ENCODE measurements at regions not wholly inside any gene's neighbourhood (a gene's known extent, or its start where the extent isn't known, plus 50 kb on each side); places are given as distances from the start of the nearest gene placed in this dataset.

GRCh38 chr13:44765001-44765471 is 188.9 kb upstream of the TSC22D1 start:
- DNase-seq (ENCODE audit: low read depth, low spot score): no peak
- POLR2A ChIA-PET: interaction anchor here (0.7 kb wide), 1 partner anchor 96 kb away, joined by 5 read pairs; no protein-coding TSS in a partner anchor
- CTCF ChIA-PET: no interaction called here
- no peak overlapping the region for H3K4me3 ChIP-seq (ENCODE audit: low read depth, low read length)
- no peak for TF ChIP-seq CTCF (IDR thresholded peaks at IDR 0.05; ENCODE audit: insufficient read depth, low read length, missing control alignments)

- POLR2A ChIA-PET: no interaction called here
- no peak for DNase-seq (ENCODE audit: low read depth, low spot score)
- H3K4me3 ChIP-seq (ENCODE audit: low read depth, low read length): no peak overlapping the region
- CTCF ChIA-PET: no interaction called here
- TF ChIP-seq CTCF (IDR thresholded peaks at IDR 0.05; ENCODE audit: insufficient read depth, low read length, missing control alignments): no peak
Measured at GRCh38 chr13:44764302-44764692, 188.2 kb upstream of the TSC22D1 start.

GRCh38 chr13:44763615-44764301 is 187.6 kb upstream of the TSC22D1 start:
- no peak overlapping the region for H3K4me3 ChIP-seq (ENCODE audit: low read depth, low read length)
- POLR2A ChIA-PET: no interaction called here
- CTCF ChIA-PET: interaction anchor here (1.3 kb wide), 1 partner anchor 280 kb away, joined by 3 read pairs; no protein-coding TSS in a partner anchor
- no peak for TF ChIP-seq CTCF (IDR thresholded peaks at IDR 0.05; ENCODE audit: insufficient read depth, low read length, missing control alignments)
- DNase-seq (ENCODE audit: low read depth, low spot score): no peak

- CTCF ChIA-PET: interaction anchor here (1.3 kb wide), 1 partner anchor 279 kb away, joined by 3 read pairs; no protein-coding TSS in a partner anchor
- no peak overlapping the region for H3K4me3 ChIP-seq (ENCODE audit: low read depth, low read length)
- no peak for DNase-seq (ENCODE audit: low read depth, low spot score)
- POLR2A ChIA-PET: no interaction called here
- TF ChIP-seq CTCF (IDR thresholded peaks at IDR 0.05; ENCODE audit: insufficient read depth, low read length, missing control alignments): no peak
Measured at GRCh38 chr13:44762911-44763310, 186.8 kb upstream of the TSC22D1 start.

- H3K4me3 ChIP-seq (ENCODE audit: low read depth, low read length): no peak overlapping the region
- POLR2A ChIA-PET: no interaction called here
- CTCF ChIA-PET: interaction anchor here (1.5 kb wide), 1 partner anchor 17 kb away, joined by 5 read pairs; no protein-coding TSS in a partner anchor
- no peak for TF ChIP-seq CTCF (IDR thresholded peaks at IDR 0.05; ENCODE audit: insufficient read depth, low read length, missing control alignments)
- DNase-seq (ENCODE audit: low read depth, low spot score): no peak
Measured at GRCh38 chr13:44760434-44760833, 184.3 kb upstream of the TSC22D1 start.

GRCh38 chr13:44759384-44760360 is 183.5 kb upstream of the TSC22D1 start:
- ChIA-PET POLR2A (no interaction called here), CTCF (interaction anchor here (1.5 kb wide), 1 partner anchor 16 kb away, joined by 5 read pairs; no protein-coding TSS in a partner anchor)
- TF ChIP-seq CTCF (IDR thresholded peaks at IDR 0.05; ENCODE audit: insufficient read depth, low read length, missing control alignments): no peak
- no peak overlapping the region for H3K4me3 ChIP-seq (ENCODE audit: low read depth, low read length)
- no peak for DNase-seq (ENCODE audit: low read depth, low spot score)
